WTC11 (cell line): ENCODE measurements at regions not wholly inside any gene's neighbourhood (a gene's known extent, or its start where the extent isn't known, plus 50 kb on each side); places are given as distances from the start of the nearest gene placed in this dataset.

Experiments used
- ATF1 ChIP-seq: sonication (generic); formaldehyde crosslinking; IDR thresholded peaks from 2 replicates; pipeline ENCODE4 v1.8.1; 2023; ENCODE audit warnings: mild to moderate bottlenecking, moderate library complexity, missing genetic modification reagents
- ATF2 ChIP-seq: sonication (generic); formaldehyde crosslinking; IDR thresholded peaks from 2 replicates; pipeline ENCODE4 v1.8.1; 2022; ENCODE audit warnings: low read depth, missing genetic modification reagents, borderline replicate concordance
- CREB1 ChIP-seq: sonication (generic); formaldehyde crosslinking; IDR thresholded peaks from 2 replicates; pipeline ENCODE4 v1.8.0; 2023; ENCODE audit warnings: mild to moderate bottlenecking, missing genetic modification reagents
- CTCF ChIP-seq: fragments of 200-600 bp; IDR thresholded peaks from 2 replicates; pipeline ENCODE4 v1.8.0; 2022; ENCODE audit warnings: antibody characterized with exemption
- ELF4 ChIP-seq: sonication (generic); formaldehyde crosslinking; IDR thresholded peaks from 2 replicates; pipeline ENCODE4 v1.8.1; 2022; ENCODE audit warnings: low read depth, mild to moderate bottlenecking, moderate library complexity, missing genetic modification reagents
- IRF1 ChIP-seq: sonication (generic); formaldehyde crosslinking; IDR thresholded peaks from 2 replicates; pipeline ENCODE4 v1.8.0; 2023; ENCODE audit warnings: missing genetic modification reagents
- JUN ChIP-seq: sonication (generic); formaldehyde crosslinking; IDR thresholded peaks from 2 replicates; pipeline ENCODE4 v1.8.0; 2023; ENCODE audit warnings: mild to moderate bottlenecking, missing genetic modification reagents
- NFYB ChIP-seq: sonication (generic); formaldehyde crosslinking; conservative IDR thresholded peaks from 2 replicates; pipeline ENCODE4 v1.8.0; 2022; ENCODE audit warnings: low read depth, missing genetic modification reagents
- PREB ChIP-seq: sonication (generic); formaldehyde crosslinking; IDR thresholded peaks from 2 replicates; pipeline ENCODE4 v1.8.1; 2022; ENCODE audit warnings: mild to moderate bottlenecking, missing genetic modification reagents, moderate library complexity, borderline replicate concordance
- RELA ChIP-seq: sonication (generic); formaldehyde crosslinking; IDR thresholded peaks from 2 replicates; pipeline ENCODE4 v1.8.1; 2022; ENCODE audit warnings: missing genetic modification reagents, mild to moderate bottlenecking, borderline replicate concordance
- SOX15 ChIP-seq: fragments of 250-450 bp; sonication (Bioruptor Pico); IDR thresholded peaks from 2 replicates; pipeline ENCODE4 v1.9.0; 2021; ENCODE audit warnings: mild to moderate bottlenecking
- ZNF281 ChIP-seq: sonication (generic); formaldehyde crosslinking; IDR thresholded peaks from 2 replicates; pipeline ENCODE4 v1.8.0; 2023; ENCODE audit warnings: mild to moderate bottlenecking, missing genetic modification reagents

- TF ChIP-seq PREB (CRISPR knock-in tag) (no peak), CREB1 (CRISPR knock-in tag) (no peak), NFYB (CRISPR knock-in tag) (no peak), JUN (no peak), CTCF (no peak), IRF1 (CRISPR knock-in tag) (no peak), ELF4 (CRISPR knock-in tag) (no peak), ZNF281 (CRISPR knock-in tag) (no peak), RELA (CRISPR knock-in tag) (no peak), SOX15 (CRISPR knock-in tag) (no peak), ATF2 (CRISPR knock-in tag) (no peak), ATF1 (no peak)
Observed at GRCh38 chr10:33666686-33667480, 332.4 kb upstream of the NRP1 start.
